Cardiac muscle cell (in vitro differentiated cells and primary cell): ENCODE measurements at regions not wholly inside any gene's neighbourhood (a gene's known extent, or its start where the extent isn't known, plus 50 kb on each side); places are given as distances from the start of the nearest gene placed in this dataset.
A peak's percentile ranks its signal among the peaks of the same experiment; 100 is the strongest.

Source experiments
- DNase-seq, 2 donors: peaks; one replicate each; pipeline versions ENCODE4 v3.0.0 to v3.0.0-alpha.2; 2010 to 2017; ENCODE audit warnings: low read depth in 1 of 2, low spot score in 1 of 2
- H3K27ac ChIP-seq: fragments of 200-600 bp; sonication (generic); 2 replicates; pipeline ENCODE4 v1.5.1; 2016
- H3K27me3 ChIP-seq: fragments of 200-600 bp; sonication (generic); 2 replicates; pipeline ENCODE4 v1.6.0; 2016; ENCODE audit warnings: control low read depth
- H3K36me3 ChIP-seq: fragments of 200-600 bp; sonication (generic); 2 replicates; pipeline ENCODE4 v1.5.1; 2016; ENCODE audit warnings: control low read depth
- H3K4me1 ChIP-seq: fragments of 200-600 bp; sonication (generic); 2 replicates; pipeline ENCODE4 v1.8.1; 2017; ENCODE audit warnings: low read depth, mild to moderate bottlenecking, mixed run types
- H3K4me3 ChIP-seq: fragments of 200-600 bp; sonication (generic); 2 replicates; pipeline ENCODE4 v1.5.1; 2016; ENCODE audit warnings: mild to moderate bottlenecking
- H3K9me3 ChIP-seq: fragments of 200-600 bp; sonication (generic); 2 replicates; pipeline ENCODE4 v1.5.1; 2017; ENCODE audit warnings: low read depth, mild to moderate bottlenecking, control low read depth
- CTCF ChIP-seq: IDR thresholded peaks from 2 replicates; pipeline ENCODE4 v1.5.1; 2012; ENCODE audit warnings: low read depth, mild to moderate bottlenecking, low read length

DNA sequence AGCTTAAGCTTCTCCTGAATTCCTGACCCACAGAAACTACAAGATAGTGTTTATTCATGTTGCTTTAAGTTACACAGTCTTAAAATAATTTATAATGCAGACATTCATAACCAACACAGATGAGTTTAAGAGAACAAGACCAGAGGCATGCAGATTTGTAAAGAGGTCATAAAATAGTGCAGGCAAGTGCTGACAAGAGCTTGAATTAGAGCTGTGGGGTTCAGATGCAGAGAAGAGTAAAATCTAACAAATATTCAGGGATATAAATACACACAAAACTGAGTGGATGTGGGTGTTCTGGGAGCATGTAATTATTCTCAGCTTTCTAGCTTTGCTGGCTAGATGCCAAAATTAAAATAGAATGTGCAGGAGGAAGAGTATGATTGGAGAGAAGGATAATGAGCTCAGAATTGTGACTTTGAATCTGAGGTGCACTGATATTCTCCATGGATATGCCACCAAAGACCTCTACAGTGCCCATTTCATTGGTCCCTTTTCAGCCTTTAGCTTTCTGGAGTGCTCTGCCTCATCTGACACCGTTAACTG, 291.9 kb upstream of the SGK1 start:
- Histone ChIP-seq H3K27ac (no peak overlapping the region), H3K9me3 (no peaks in the 10 kb centered on the region), H3K27me3 (no peaks in the 10 kb centered on the region), H3K4me3 (no peak overlapping the region), H3K36me3 (no peaks in the 10 kb centered on the region), H3K4me1 (no peaks in the 10 kb centered on the region)
- no peak for TF ChIP-seq CTCF
- DNase-seq, result no peak

- Histone ChIP-seq H3K27me3 (no peaks in the 10 kb centered on the region), H3K27ac (no peak overlapping the region), H3K4me1 (no peaks in the 10 kb centered on the region), H3K36me3 (no peaks in the 10 kb centered on the region), H3K4me3 (no peak overlapping the region), H3K9me3 (no peaks in the 10 kb centered on the region)
- peak in 1 of 2 donors; percentile 20 for DNase-seq
- TF ChIP-seq CTCF, result no peak
These were observed 289.5 kb upstream of the SGK1 start for GRCh38 chr6:134607411-134607810.

DNA sequence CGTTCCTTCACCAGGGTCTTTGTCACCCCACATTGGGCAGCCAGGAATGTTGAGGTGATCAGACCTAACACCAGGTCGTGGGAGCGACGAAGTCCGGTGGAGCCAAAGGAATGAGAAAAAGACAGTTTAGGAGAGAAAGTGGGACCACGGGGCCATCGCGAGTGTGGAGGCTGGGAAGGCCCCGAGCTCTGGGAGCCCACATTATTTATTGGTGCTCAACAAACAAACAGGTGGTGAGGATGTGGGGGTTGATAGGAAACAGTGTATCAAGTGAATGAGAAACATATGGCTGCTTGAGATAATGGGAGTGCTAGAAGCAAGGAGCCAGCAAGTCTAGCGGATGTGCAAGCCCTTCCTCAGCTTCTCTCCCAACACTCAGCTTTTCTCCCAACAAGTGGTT, 287.1 kb upstream of the SGK1 start:
- TF ChIP-seq CTCF, result no peak
- Histone ChIP-seq H3K27ac (no peak overlapping the region), H3K27me3 (no peaks in the 10 kb centered on the region), H3K4me3 (no peak overlapping the region), H3K9me3 (no peaks in the 10 kb centered on the region), H3K36me3 (no peaks in the 10 kb centered on the region), H3K4me1 (no peaks in the 10 kb centered on the region)
- DNase-seq, result no peak

- TF ChIP-seq CTCF, result no peak
- Histone ChIP-seq H3K4me3 (no peak overlapping the region), H3K36me3 (no peaks in the 10 kb centered on the region), H3K9me3 (no peaks in the 10 kb centered on the region), H3K27ac (no peak overlapping the region), H3K4me1 (no peaks in the 10 kb centered on the region), H3K27me3 (no peaks in the 10 kb centered on the region)
- DNase-seq, result no peak
These were observed 286.2 kb upstream of the SGK1 start for GRCh38 chr6:134604014-134604676.

DNA sequence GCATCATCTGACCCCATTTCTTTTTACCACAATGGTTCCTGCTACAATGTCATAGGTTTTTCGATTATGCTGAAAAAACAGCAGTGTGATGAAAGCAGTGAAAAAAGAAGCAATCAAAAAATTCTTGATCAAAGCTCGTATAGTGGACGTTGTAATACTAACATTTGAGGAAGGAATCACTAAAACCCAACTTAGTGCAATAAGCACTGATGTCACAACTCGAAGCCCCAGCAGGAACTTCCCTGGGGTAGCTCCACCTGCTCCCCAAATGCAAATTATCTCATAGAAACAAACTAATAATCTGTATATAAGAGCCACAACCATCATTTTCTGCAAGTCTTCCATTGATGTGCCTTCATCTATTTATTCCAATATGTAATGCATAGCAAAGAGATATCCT, 285.6 kb upstream of the SGK1 start:
- H3K27me3 ChIP-seq, result no peaks in the 10 kb centered on the region
- TF ChIP-seq CTCF, result no peak
- no peak overlapping the region for H3K4me3 ChIP-seq
- no peak overlapping the region for H3K27ac ChIP-seq
- DNase-seq, result no peak
- H3K36me3 ChIP-seq, result no peaks in the 10 kb centered on the region
- no peaks in the 10 kb centered on the region for H3K9me3 ChIP-seq
- no peaks in the 10 kb centered on the region for H3K4me1 ChIP-seq
